ENCODE measurements at regions not wholly inside any gene's neighbourhood (a gene's known extent, or its start where the extent isn't known, plus 50 kb on each side); places are given as distances from the start of the nearest gene placed in this dataset.
"Not testable (repeated sequence)": the region's sequence is repeated elsewhere in the genome, so short reads cannot be mapped to it uniquely, and the experiment has no call there.

DNA sequence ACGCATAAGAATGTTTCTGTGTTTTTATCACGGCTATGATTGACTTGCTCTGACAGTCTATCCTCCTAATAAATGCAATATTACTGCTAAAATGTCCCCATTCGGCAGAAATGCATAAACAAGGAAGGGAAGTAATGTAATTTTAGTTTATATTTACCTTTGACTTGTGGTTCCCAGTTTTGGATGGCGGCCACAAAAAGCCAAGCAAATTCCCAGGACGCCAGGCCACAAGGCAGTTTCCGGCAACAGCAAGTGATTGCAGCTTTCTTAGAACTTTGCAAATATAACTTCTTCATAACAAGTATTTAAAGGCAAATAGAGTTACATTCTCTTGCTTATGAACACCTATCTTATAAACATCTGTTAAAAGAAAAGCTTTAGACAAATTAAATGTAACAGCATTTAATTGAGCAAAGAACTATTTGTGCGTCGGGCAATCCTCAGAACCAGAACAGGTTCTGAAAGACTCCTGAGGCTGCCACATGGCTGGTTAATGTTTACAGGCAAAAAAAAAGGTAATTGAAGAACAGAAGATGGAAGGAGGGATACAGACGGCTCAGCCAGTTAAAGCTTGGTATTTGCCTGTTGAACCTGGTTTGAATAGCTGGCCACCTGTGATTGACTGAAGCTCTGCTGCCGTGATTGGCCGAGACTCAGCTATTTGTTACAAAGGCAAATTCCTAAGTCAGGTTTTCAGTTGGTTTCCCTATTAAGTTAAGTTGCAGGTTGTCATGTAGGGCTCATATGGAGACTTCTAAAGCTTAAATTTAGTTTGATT is 80.8 kb downstream of the C21orf91 start:
- DNase-seq, result no peak

DNA sequence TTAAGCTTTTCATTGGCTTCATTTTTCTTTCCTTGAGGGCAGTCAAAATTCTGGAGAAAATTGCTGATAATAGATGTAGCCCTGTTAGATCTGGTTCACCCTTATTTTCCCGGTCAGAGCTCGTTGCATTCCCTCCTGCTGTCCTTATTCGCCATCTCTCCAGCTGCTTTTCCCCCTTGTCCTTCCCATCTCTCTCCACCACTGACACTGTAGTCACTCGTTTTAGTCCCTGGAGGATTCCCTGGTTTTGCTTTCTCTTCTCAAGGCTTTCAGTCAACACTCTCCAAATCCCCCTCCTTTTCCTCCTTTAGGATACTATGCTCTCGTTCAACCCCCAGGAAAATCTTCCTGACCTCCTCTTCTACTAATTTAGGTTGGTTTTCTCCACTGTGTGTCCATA is 83.1 kb downstream of the C21orf91 start:
- DNase-seq, result no peak

DNA sequence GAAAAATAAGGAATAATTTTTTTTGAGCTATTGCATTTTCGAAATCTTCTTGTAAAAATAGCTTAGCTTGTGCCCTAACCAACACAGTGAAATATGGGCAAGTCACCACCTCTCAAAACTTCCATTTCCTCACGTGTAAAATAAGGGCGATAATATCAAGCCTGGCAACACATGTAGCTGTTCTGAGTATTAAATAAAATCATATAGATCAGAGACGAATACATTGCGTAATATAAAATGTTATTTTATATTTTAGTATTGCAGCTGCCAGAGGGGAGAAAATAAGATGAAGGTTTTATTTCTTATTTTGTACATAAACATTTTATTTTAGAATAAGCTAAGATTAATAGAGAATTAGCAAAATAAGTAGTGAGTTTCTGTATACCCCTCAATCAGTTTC is 85.9 kb downstream of the C21orf91 start:
- DNase-seq, result no peak

- no peak for DNase-seq
These were observed 86.8 kb downstream of the C21orf91 start for GRCh38 chr21:17732306-17732705.

- DNase-seq, result no peak
These were observed 87.6 kb downstream of the C21orf91 start for GRCh38 chr21:17731554-17731953.

GRCh38 chr21:17730782-17731181 is 88.4 kb downstream of the C21orf91 start:
- no peak for DNase-seq

DNA sequence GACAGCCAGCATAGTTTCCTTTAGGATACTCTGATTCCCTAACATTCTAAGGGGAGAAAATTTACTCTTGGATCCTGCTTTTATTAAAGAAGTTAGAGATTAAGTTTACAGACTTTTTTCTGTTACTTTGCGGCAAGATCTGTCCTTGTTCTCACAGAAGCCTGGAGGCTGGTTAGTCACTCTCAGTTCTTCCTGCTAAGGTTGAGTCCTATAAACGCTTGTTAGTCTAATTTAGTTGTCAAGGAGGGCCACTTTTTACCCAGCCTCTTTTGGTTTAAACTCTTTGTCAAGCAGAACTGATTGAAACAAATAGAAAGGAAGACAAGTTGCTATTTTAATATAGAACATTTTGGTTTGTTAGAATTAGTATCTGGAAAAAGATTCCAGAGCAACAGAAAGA is 89.7 kb downstream of the C21orf91 start:
- DNase-seq, result no peak

- DNase-seq, result no peak
These were observed 91.8 kb downstream of the C21orf91 start for GRCh38 chr21:17727361-17727760.

DNA sequence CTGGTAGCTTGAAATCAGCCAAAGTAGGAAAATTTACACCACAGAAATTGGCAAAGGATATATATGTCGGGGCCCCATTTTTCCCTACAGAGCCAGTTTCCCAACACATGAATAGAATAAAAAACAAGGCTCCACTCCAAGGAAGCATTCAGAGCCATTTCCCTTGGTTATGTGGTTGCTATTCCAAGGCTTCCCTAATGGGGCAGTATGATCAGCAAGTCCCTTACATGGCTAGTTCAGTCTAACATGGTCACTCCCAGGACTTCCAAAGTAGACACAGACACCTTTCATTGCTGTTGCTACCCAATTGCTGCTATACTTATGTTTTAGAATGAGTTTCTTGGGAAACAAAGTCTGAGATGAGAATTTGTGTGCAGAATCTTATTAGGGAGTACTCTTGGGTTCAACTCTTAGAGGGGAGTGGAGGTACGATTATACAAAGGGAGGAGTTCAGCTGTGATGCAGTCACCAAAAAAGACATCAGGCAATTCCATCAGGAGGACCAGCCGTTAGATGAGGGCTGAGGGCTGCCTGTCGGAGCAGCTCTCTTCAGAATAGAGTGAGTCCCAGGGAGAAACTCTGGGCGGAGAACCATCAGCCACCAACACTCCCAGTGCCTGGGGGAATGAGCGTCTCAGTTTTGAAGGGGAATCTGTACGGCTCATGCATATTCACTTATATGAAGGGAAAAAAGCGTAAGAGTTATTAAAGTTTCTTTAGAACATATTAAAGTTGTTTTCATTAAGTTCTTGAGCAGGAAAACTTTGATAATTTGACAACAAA is 92.9 kb downstream of the C21orf91 start:
- DNase-seq, result no peak

GRCh38 chr21:17725339-17725738 is 93.8 kb downstream of the C21orf91 start:
- DNase-seq, result no peak

DNA sequence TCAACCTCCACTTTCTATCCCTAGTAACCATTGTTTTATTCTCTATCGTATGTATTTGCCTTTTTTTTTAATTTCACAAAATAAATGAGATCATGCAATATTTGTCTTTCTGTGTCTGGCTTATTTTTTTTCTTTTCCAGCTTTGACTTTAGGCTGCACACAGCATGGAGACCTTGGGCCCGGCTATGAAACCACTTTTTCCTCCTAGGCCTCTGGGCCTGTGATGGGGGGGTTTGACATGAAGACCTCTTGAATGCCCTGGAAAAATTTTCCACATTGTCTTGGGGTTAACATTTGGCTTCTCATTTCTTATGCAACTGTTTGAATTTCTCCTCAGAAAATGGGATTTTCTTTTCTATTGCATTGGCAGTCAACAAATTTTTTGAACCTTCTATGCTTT is 100.2 kb upstream of the BTG3 start:
- DNase-seq, result no peak

- no peak for DNase-seq
These were observed 99.2 kb upstream of the BTG3 start for GRCh38 chr21:17711896-17712295.

- DNase-seq, result no peak
These were observed 96.5 kb upstream of the BTG3 start for GRCh38 chr21:17709266-17709611.

DNA sequence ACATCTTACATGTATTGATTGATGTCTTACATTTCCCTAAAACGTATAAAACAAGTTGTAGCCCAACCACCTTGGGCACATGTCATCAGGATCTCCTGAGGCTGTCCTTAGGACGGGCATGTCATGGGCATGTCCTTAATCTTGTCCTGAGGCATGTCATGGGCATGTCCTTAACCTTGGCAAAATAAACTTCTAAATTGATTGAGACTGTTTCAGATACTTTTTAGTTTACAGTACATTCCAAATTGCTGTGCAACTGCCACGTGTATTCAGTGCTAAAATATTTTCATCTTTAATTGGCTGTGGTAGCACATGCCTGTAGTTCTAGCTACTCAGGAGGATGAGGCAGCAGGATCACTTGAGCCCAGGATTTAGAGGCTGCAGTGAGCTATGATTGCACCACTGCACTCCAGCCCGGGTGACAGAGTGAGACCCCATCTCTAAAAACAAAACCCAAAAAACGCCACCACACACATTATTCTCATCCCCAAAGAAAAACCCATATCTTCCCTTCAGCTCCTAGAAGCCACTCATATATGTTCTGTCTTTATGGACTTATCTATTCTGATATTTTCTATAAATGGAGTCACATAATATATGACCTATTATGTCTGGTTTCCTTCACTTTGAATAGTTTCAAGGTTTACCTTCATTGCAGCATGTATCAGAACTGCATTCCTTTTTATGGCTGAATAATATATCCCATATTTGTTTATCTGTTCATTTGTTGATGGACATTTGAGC is 96.0 kb upstream of the BTG3 start:
- DNase-seq, result no peak

DNA sequence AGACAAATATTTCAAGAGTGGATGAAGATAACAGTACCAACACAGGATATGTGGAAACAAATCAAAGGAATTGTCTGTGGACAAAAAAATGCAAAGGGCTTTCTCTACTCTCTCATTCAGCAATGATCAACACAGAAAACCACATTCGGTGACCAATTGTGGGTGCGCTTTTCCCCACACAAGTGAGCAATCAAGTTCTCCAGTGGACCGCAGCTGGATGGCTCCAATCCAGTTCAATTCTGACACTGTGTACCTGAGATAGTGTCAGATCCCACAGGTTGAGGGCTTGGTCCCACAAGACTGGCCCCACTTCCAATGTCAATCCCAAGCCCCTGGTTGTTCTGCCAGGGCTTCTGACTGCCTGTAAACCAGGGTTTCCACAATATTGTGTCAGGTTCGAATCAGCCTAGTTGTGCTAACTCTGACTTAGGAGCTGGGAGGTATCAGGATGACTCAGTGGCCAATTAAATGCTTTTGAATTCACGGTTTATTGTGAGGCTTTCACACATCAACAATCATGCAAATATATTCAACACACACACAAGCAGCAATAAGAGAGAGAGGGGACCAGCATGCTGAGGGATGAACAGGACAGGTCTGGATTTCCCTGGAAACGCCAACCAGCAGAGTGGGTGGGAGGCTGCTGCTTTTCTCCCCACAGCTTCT is 87.0 kb upstream of the BTG3 start:
- DNase-seq, result no peak

GRCh38 chr21:17697473-17697872 is 84.8 kb upstream of the BTG3 start:
- no peak for DNase-seq

DNA sequence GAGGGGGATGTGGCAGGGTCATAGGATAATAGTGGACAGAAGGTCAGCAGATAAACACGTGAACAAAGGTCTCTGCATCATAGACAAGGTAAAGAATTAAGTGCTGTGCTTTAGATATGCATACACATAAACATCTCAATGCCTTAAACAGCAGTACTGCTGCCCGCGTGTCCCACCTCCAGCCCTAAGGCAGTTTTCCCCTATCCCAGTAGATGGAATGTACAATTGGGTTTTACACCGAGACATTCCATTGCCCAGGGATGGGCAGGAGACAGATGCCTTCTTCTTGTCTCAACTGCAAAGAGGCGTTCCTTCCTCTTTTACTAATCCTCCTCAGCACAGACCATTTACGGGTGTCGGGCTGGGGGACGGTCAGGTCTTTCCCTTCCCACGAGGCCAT is 81.7 kb upstream of the BTG3 start:
- DNase-seq, result not testable (repeated sequence)

GRCh38 chr21:17693801-17694200 is 81.1 kb upstream of the BTG3 start:
- no peak for DNase-seq

- no peak for DNase-seq
These were observed 77.4 kb upstream of the BTG3 start for GRCh38 chr21:17690078-17690494.

GRCh38 chr21:17688912-17689874 is 76.5 kb upstream of the BTG3 start:
- DNase-seq, result peak; percentile 66 to 70

- DNase-seq, result no peak
These were observed 70.2 kb upstream of the BTG3 start for GRCh38 chr21:17682924-17683323.

GRCh38 chr21:17679002-17679600 is 66.4 kb upstream of the BTG3 start:
- no peak for DNase-seq
